ENCODE measurements at regions not wholly inside any gene's neighbourhood (a gene's known extent, or its start where the extent isn't known, plus 50 kb on each side); places are given as distances from the start of the nearest gene placed in this dataset.
"Not testable (repeated sequence)": the region's sequence is repeated elsewhere in the genome, so short reads cannot be mapped to it uniquely, and the experiment has no call there.

- no peak overlapping the region for H3K4me3 ChIP-seq (replicated peaks; ENCODE audit: low read depth, low read length)
- no peak for TF ChIP-seq CTCF (IDR thresholded peaks at IDR 0.05; ENCODE audit: low read length, missing control alignments)
- DNase-seq (ENCODE audit: low read depth) = no peak
These were observed 68.1 kb upstream of the DLG1 start for GRCh38 chr3:197366301-197367044.

GRCh38 chr3:197365586-197365985 is 67.2 kb upstream of the DLG1 start:
- no peak overlapping the region for H3K4me3 ChIP-seq (replicated peaks; ENCODE audit: low read depth, low read length)
- DNase-seq (ENCODE audit: low read depth) = no peak
- TF ChIP-seq CTCF (IDR thresholded peaks at IDR 0.05; ENCODE audit: low read length, missing control alignments) = no peak

- no peak overlapping the region for H3K4me3 ChIP-seq (replicated peaks; ENCODE audit: low read depth, low read length)
- DNase-seq (ENCODE audit: low read depth) = no peak
- no peak for TF ChIP-seq CTCF (IDR thresholded peaks at IDR 0.05; ENCODE audit: low read length, missing control alignments)
These were observed 66.1 kb upstream of the DLG1 start for GRCh38 chr3:197364410-197365071.

- TF ChIP-seq CTCF (IDR thresholded peaks at IDR 0.05; ENCODE audit: low read length, missing control alignments) = no peak
- no peak for DNase-seq (ENCODE audit: low read depth)
- no peak overlapping the region for H3K4me3 ChIP-seq (replicated peaks; ENCODE audit: low read depth, low read length)
These were observed 65.4 kb upstream of the DLG1 start for GRCh38 chr3:197363553-197364409.

- H3K4me3 ChIP-seq (replicated peaks; ENCODE audit: low read depth, low read length) = no peak overlapping the region
- DNase-seq (ENCODE audit: low read depth) = no peak
- no peak for TF ChIP-seq CTCF (IDR thresholded peaks at IDR 0.05; ENCODE audit: low read length, missing control alignments)
These were observed 63.7 kb upstream of the DLG1 start for GRCh38 chr3:197362081-197362480.

GRCh38 chr3:197360095-197360494 is 61.7 kb upstream of the DLG1 start:
- DNase-seq (ENCODE audit: low read depth); H3K4me3 ChIP-seq (replicated peaks; ENCODE audit: low read depth, low read length): not testable (repeated sequence)

GRCh38 chr3:197359476-197359875 is 61.1 kb upstream of the DLG1 start:
- not testable (repeated sequence) for DNase-seq (ENCODE audit: low read depth); H3K4me3 ChIP-seq (replicated peaks; ENCODE audit: low read depth, low read length)
